Neutrophil (primary cell): ENCODE measurements at regions not wholly inside any gene's neighbourhood (a gene's known extent, or its start where the extent isn't known, plus 50 kb on each side); places are given as distances from the start of the nearest gene placed in this dataset.
"Not testable (repeated sequence)": the region's sequence is repeated elsewhere in the genome, so short reads cannot be mapped to it uniquely, and the experiment has no call there.

Experiments used
- H3K27ac ChIP-seq: fragments of 200-600 bp; sonication (generic); 2 replicates; pipeline ENCODE4 v1.5.1; 2016; ENCODE audit warnings: mild to moderate bottlenecking, moderate library complexity
- H3K27me3 ChIP-seq: fragments of 200-600 bp; sonication (generic); 2 replicates; pipeline ENCODE4 v1.6.0; 2016; ENCODE audit warnings: mild to moderate bottlenecking
- H3K36me3 ChIP-seq: fragments of 200-600 bp; sonication (generic); 2 replicates; pipeline ENCODE4 v1.5.1; 2017
- H3K4me1 ChIP-seq, 2 experiments: fragments of 200-600 bp in 1 of 2; sonication (generic) in 1 of 2; 1 replicate in 1 of 2; 2 replicates in 1 of 2; pipeline versions ENCODE4 v1.5.1 to v1.6.1; 2013 to 2016; ENCODE audit warnings: low read depth in 1 of 2, low read length in 1 of 2, mild to moderate bottlenecking in 1 of 2, moderate library complexity in 1 of 2; ENCODE audit not compliant: control insufficient read depth in 1 of 2, insufficient read depth in 1 of 2
- H3K4me3 ChIP-seq, 2 experiments: fragments of 200-600 bp in 1 of 2; sonication (generic) in 1 of 2; 1 replicate in 1 of 2; 2 replicates in 1 of 2; pipeline ENCODE4 v1.5.1; 2013 to 2016; ENCODE audit warnings: low read depth in 1 of 2, low read length in 1 of 2, mild to moderate bottlenecking in 1 of 2, moderate library complexity in 1 of 2
- H3K9me3 ChIP-seq: fragments of 200-600 bp; sonication (generic); 2 replicates; pipeline ENCODE4 v1.5.1; 2016
- CTCF ChIP-seq: fragments of 200-600 bp; sonication (generic); IDR thresholded peaks from 2 replicates; pipeline ENCODE4 v1.5.1; 2016; ENCODE audit warnings: antibody characterized with exemption

- H3K9me3 ChIP-seq: no peaks in the 10 kb centered on the region
- H3K36me3 ChIP-seq: no peaks in the 10 kb centered on the region
- H3K4me1 ChIP-seq: peaks cover 0 to 3% of the 10 kb centered on the region in 2 experiments
- no peak overlapping the region for H3K4me3 ChIP-seq
- H3K27me3 ChIP-seq: peaks cover 34% of the 10 kb centered on the region
- no peak overlapping the region for H3K27ac ChIP-seq
- no peak for TF ChIP-seq CTCF
These were observed 81.4 kb upstream of the HES1 start for GRCh38 chr3:194054540-194054939.

GRCh38 chr3:194054961-194055360 is 81.0 kb upstream of the HES1 start:
- Histone ChIP-seq H3K4me1 (peaks cover 0 to 3% of the 10 kb centered on the region in 2 experiments), H3K4me3 (no peak overlapping the region)
- no peak for TF ChIP-seq CTCF

GRCh38 chr3:194056323-194056722 is 79.6 kb upstream of the HES1 start:
- H3K27me3 ChIP-seq: peaks cover 42% of the 10 kb centered on the region
- not testable (repeated sequence) for H3K27ac ChIP-seq, H3K4me1 ChIP-seq, H3K4me3 ChIP-seq, H3K9me3 ChIP-seq, H3K36me3 ChIP-seq

More at GRCh38 chr3:194054961-194055360, 81.0 kb upstream of the HES1 start:
- Histone ChIP-seq H3K27me3 (peaks cover 38% of the 10 kb centered on the region), H3K36me3 (no peaks in the 10 kb centered on the region), H3K27ac (no peak overlapping the region), H3K9me3 (no peaks in the 10 kb centered on the region)

GRCh38 chr3:194056731-194057415 is 79.1 kb upstream of the HES1 start:
- H3K9me3 ChIP-seq: no peaks in the 10 kb centered on the region
- no peak for TF ChIP-seq CTCF
- H3K36me3 ChIP-seq: no peaks in the 10 kb centered on the region
- no peak overlapping the region for H3K4me3 ChIP-seq
- no peak overlapping the region for H3K27ac ChIP-seq
- peaks cover 42% of the 10 kb centered on the region for H3K27me3 ChIP-seq
- peaks cover 0 to 3% of the 10 kb centered on the region in 2 experiments for H3K4me1 ChIP-seq

- Histone ChIP-seq H3K9me3 (no peaks in the 10 kb centered on the region), H3K27ac (no peak overlapping the region), H3K36me3 (no peaks in the 10 kb centered on the region), H3K4me1 (peaks cover 0 to 3% of the 10 kb centered on the region in 2 experiments), H3K27me3 (peaks cover 42% of the 10 kb centered on the region), H3K4me3 (no peak overlapping the region)
- no peak for TF ChIP-seq CTCF
These were observed 78.3 kb upstream of the HES1 start for GRCh38 chr3:194057570-194058188.

GRCh38 chr3:194058189-194058571 is 77.8 kb upstream of the HES1 start:
- H3K4me3 ChIP-seq: no peak overlapping the region
- peaks cover 0 to 3% of the 10 kb centered on the region in 2 experiments for H3K4me1 ChIP-seq
- H3K9me3 ChIP-seq: no peaks in the 10 kb centered on the region
- no peak for TF ChIP-seq CTCF
- H3K27ac ChIP-seq: no peak overlapping the region
- H3K36me3 ChIP-seq: no peaks in the 10 kb centered on the region
- peaks cover 42% of the 10 kb centered on the region for H3K27me3 ChIP-seq
